GM23248 (cell line): ENCODE measurements at regions not wholly inside any gene's neighbourhood (a gene's known extent, or its start where the extent isn't known, plus 50 kb on each side); places are given as distances from the start of the nearest gene placed in this dataset.

ENCODE experiments used
- DNase-seq: peaks from one replicate; pipeline ENCODE4 v3.0.0-alpha.2; 2015
- H2AFZ ChIP-seq: fragments of 200-600 bp; sonication (generic); 2 replicates; pipeline ENCODE4 v1.6.1; 2016; ENCODE audit warnings: antibody characterized with exemption
- H3F3A ChIP-seq: fragments of 200-600 bp; sonication (generic); 2 replicates; pipeline ENCODE4 v1.6.1; 2016; ENCODE audit warnings: mild to moderate bottlenecking, antibody characterized with exemption, mixed run types; ENCODE audit not compliant: insufficient read depth
- H3K27ac ChIP-seq: fragments of 200-600 bp; sonication (generic); 2 replicates; pipeline ENCODE4 v1.5.1; 2016; ENCODE audit warnings: mild to moderate bottlenecking
- H3K27me3 ChIP-seq: fragments of 200-600 bp; sonication (generic); replicated peaks from 2 replicates; pipeline ENCODE4 v1.6.1; 2016; ENCODE audit warnings: mild to moderate bottlenecking; ENCODE audit not compliant: insufficient read depth
- H3K36me3 ChIP-seq: fragments of 200-600 bp; sonication (generic); 2 replicates; pipeline ENCODE4 v1.6.1; 2016; ENCODE audit warnings: low read depth, mild to moderate bottlenecking
- H3K4me1 ChIP-seq: fragments of 200-600 bp; sonication (generic); 2 replicates; pipeline ENCODE4 v1.6.1; 2016; ENCODE audit warnings: mild to moderate bottlenecking; ENCODE audit not compliant: insufficient read depth
- H3K4me2 ChIP-seq: fragments of 200-600 bp; sonication (generic); one replicate; pipeline ENCODE4 v1.6.1; 2016; ENCODE audit warnings: mild to moderate bottlenecking; ENCODE audit not compliant: unreplicated experiment
- H3K4me3 ChIP-seq: fragments of 200-600 bp; sonication (generic); 2 replicates; pipeline ENCODE4 v1.5.1; 2016; ENCODE audit warnings: mild to moderate bottlenecking
- H3K79me2 ChIP-seq: fragments of 200-600 bp; sonication (generic); 2 replicates; pipeline ENCODE4 v1.6.1; 2016; ENCODE audit warnings: mild to moderate bottlenecking; ENCODE audit not compliant: insufficient read depth
- H3K9ac ChIP-seq: fragments of 200-600 bp; sonication (generic); 2 replicates; pipeline ENCODE4 v1.6.1; 2016; ENCODE audit warnings: mild to moderate bottlenecking
- H3K9me2 ChIP-seq: fragments of 200-600 bp; sonication (generic); 2 replicates; pipeline ENCODE4 v1.6.1; 2016; ENCODE audit warnings: mixed run types, mild to moderate bottlenecking, moderate library complexity; ENCODE audit not compliant: insufficient read depth
- H3K9me3 ChIP-seq: fragments of 200-600 bp; sonication (generic); one replicate; pipeline ENCODE4 v1.6.1; 2017; ENCODE audit warnings: low read depth
- H4K20me1 ChIP-seq: fragments of 200-600 bp; sonication (generic); 2 replicates; pipeline ENCODE4 v1.6.0; 2016; ENCODE audit not compliant: insufficient read depth
- EZH2 ChIP-seq: fragments of 200-600 bp; sonication (generic); IDR thresholded peaks from 2 replicates; pipeline ENCODE4 v1.6.1; 2018; ENCODE audit warnings: antibody characterized with exemption, mild to moderate bottlenecking; ENCODE audit not compliant: insufficient read depth, poor library complexity, severe bottlenecking
- EZH2phosphoT487 ChIP-seq: fragments of 200-600 bp; sonication (generic); IDR thresholded peaks from 2 replicates; pipeline ENCODE4 v1.6.1; 2018; ENCODE audit warnings: antibody characterized with exemption, moderate library complexity, mild to moderate bottlenecking, low read depth; ENCODE audit not compliant: insufficient read depth
- WGBS, 2 experiments: methylation state at CpG; one replicate each; pipeline ENCODE4 v1.1.6; 2015 to 2017; ENCODE audit warnings: low lambda C conversion rate in 2 of 2, low coverage in 1 of 2; ENCODE audit errors: missing lambda C conversion rate in 2 of 2; 5-methylcytosine and 5-hydroxymethylcytosine counted together
- in situ Hi-C: fragments of 300-500 bp; cut with MboI; formaldehyde crosslinking; loops from 2 replicates; pipeline ENCODE4 v1.15.0; 2020

DNA sequence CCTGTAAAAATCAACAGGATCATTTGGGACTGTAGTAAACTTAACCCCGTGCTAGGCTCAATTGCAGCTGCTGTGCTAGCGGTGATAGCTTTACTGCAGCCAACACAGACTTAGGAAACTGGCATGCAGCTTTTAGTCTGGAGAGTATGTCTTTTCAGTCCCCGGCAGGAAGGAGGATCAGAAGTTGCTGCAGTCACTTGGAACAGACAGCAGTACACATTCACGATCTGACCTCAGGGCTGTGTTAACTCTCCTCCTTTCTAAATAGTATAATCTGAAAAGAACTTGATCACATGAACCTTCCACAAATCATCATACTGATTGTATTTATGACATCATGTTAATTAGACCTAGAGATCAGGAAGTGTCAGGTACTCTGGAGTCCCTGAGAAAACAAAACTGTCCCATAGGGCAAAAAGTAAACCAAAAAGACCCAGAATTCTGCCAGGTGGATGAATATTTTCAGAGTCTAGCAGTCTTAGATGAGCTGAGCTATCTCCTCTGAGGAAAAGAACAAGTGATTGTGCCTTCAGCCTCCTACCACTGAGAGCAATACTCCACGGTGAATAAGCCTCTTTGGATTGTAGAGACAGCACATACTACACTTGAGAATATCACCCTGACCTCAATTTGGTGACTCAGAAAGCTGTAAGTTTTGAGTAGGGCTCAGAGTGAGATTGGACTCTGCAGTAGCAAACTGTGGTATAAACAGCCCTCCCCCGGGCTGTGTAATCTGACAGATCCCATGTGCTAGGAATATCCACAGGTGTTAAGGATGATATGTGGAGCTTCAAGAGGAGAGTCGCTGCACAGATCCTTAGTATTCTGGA is 181.0 kb upstream of the GPR12 start:
- H3K9ac ChIP-seq, result no peak overlapping the region
- no peak overlapping the region for H3K4me3 ChIP-seq
- peak overlapping the region; percentile 50 for H3K4me2 ChIP-seq
- H2AFZ ChIP-seq, result no peak overlapping the region
- no peaks in the 10 kb centered on the region for H4K20me1 ChIP-seq
- peaks cover 16% of the 10 kb centered on the region for H3K4me1 ChIP-seq
- H3K9me3 ChIP-seq, result no peaks in the 10 kb centered on the region
- no peaks in the 10 kb centered on the region for H3K79me2 ChIP-seq
- peak; percentile 90 for DNase-seq
- 0 out of 2 replicates have a peak overlapping the region, but pooled peaks have one; percentile 16 for H3K27ac ChIP-seq
- peaks cover 16% of the 10 kb centered on the region for H3F3A ChIP-seq
- in situ Hi-C loops, result no loop called here
- no peaks in the 10 kb centered on the region for H3K9me2 ChIP-seq
- peaks cover 19% of the 10 kb centered on the region for H3K27me3 ChIP-seq
- no peak for TF ChIP-seq EZH2phosphoT487
- no peak for TF ChIP-seq EZH2
- WGBS, 2 experiments, result 18 to 19% methylated on average over 7 of the region's 7 CpGs
- no peaks in the 10 kb centered on the region for H3K36me3 ChIP-seq

DNA sequence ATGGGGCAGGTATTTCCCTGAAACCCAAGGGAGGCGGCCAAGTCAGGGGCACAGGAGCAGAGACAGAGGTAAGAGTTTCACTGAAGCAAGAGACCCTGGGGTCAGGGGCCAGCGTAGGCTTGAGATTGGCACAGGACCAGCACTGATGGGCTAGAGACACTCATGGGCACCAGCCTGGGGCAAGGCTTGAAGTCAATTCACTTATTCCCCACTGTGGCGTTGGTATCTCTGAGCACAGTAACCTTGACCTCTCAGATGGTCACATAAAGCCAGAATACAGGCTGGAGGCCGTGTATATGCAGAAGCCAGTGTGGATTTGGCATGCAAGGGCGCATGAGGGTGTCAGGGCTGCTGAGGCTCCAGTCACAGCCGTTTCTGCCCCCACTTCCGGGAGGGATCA is 173.5 kb upstream of the GPR12 start:
- no peaks in the 10 kb centered on the region for H3K79me2 ChIP-seq
- H3K27me3 ChIP-seq, result peaks cover 9% of the 10 kb centered on the region
- no peaks in the 10 kb centered on the region for H4K20me1 ChIP-seq
- DNase-seq, result no peak
- no peak overlapping the region for H2AFZ ChIP-seq
- no peaks in the 10 kb centered on the region for H3K36me3 ChIP-seq
- TF ChIP-seq EZH2, result no peak
- TF ChIP-seq EZH2phosphoT487, result no peak
- no peaks in the 10 kb centered on the region for H3K9me3 ChIP-seq
- no peak overlapping the region for H3K4me2 ChIP-seq
- no peaks in the 10 kb centered on the region for H3F3A ChIP-seq
- no peak overlapping the region for H3K27ac ChIP-seq
- H3K4me3 ChIP-seq, result no peak overlapping the region
- 52 to 57% methylated on average over 7 of the region's 7 CpGs for WGBS, 2 experiments
- no peaks in the 10 kb centered on the region for H3K9me2 ChIP-seq
- no peaks in the 10 kb centered on the region for H3K4me1 ChIP-seq
- H3K9ac ChIP-seq, result no peak overlapping the region
- in situ Hi-C loops, result no loop called here

- Histone ChIP-seq H3K9ac (no peak overlapping the region), H3K4me2 (no peak overlapping the region), H3K79me2 (no peaks in the 10 kb centered on the region), H3K4me3 (no peak overlapping the region), H2AFZ (no peak overlapping the region), H3K9me2 (no peaks in the 10 kb centered on the region), H3K36me3 (no peaks in the 10 kb centered on the region), H3K27me3 (peaks cover 17% of the 10 kb centered on the region), H3K9me3 (no peaks in the 10 kb centered on the region), H3F3A (no peaks in the 10 kb centered on the region), H3K4me1 (no peaks in the 10 kb centered on the region), H4K20me1 (no peaks in the 10 kb centered on the region), H3K27ac (no peak overlapping the region)
- WGBS, 2 experiments, result 44 to 61% methylated on average over 5 of the region's 5 CpGs
- no peak for TF ChIP-seq EZH2phosphoT487
- no peak for TF ChIP-seq EZH2
- in situ Hi-C loops, result no loop called here
- DNase-seq, result no peak
Measured at GRCh38 chr13:26932465-26932864, 171.9 kb upstream of the GPR12 start.

- no peaks in the 10 kb centered on the region for H3K9me2 ChIP-seq
- no peaks in the 10 kb centered on the region for H4K20me1 ChIP-seq
- in situ Hi-C loops, result no loop called here
- no peak overlapping the region for H3K9ac ChIP-seq
- no peaks in the 10 kb centered on the region for H3K4me1 ChIP-seq
- 6 to 7% methylated on average over 21 of the region's 21 CpGs for WGBS, 2 experiments
- H3F3A ChIP-seq, result no peaks in the 10 kb centered on the region
- no peak for TF ChIP-seq EZH2
- TF ChIP-seq EZH2phosphoT487, result no peak
- peak overlapping the region; percentile 76 for H3K4me2 ChIP-seq
- H3K79me2 ChIP-seq, result no peaks in the 10 kb centered on the region
- H3K27me3 ChIP-seq, result peaks cover 31% of the 10 kb centered on the region
- DNase-seq, result peak; percentile 72
- H2AFZ ChIP-seq, result peak overlapping the region; percentile 80
- no peaks in the 10 kb centered on the region for H3K36me3 ChIP-seq
- H3K27ac ChIP-seq, result no peak overlapping the region
- H3K9me3 ChIP-seq, result no peaks in the 10 kb centered on the region
- peak overlapping the region; percentile 47; the same call in 1 of the 2 replicates for H3K4me3 ChIP-seq
Measured at GRCh38 chr13:26929971-26930730, 169.6 kb upstream of the GPR12 start.
